ENCODE measurements at regions not wholly inside any gene's neighbourhood (a gene's known extent, or its start where the extent isn't known, plus 50 kb on each side); places are given as distances from the start of the nearest gene placed in this dataset.

- TF ChIP-seq POLR2A (IDR thresholded peaks at IDR 0.05) (no peak), CTCF (IDR thresholded peaks at IDR 0.05) (no peak), POLR2AphosphoS5 (IDR thresholded peaks at IDR 0.05) (no peak), EP300 (IDR thresholded peaks at IDR 0.05; ENCODE audit: low read depth) (no peak)
These were observed 127.2 kb upstream of the ECI2 start for GRCh38 chr6:4262526-4262925.

All from transverse colon (tissue), 4 donors.